ENCODE measurements at regions not wholly inside any gene's neighbourhood (a gene's known extent, or its start where the extent isn't known, plus 50 kb on each side); places are given as distances from the start of the nearest gene placed in this dataset.

DNA sequence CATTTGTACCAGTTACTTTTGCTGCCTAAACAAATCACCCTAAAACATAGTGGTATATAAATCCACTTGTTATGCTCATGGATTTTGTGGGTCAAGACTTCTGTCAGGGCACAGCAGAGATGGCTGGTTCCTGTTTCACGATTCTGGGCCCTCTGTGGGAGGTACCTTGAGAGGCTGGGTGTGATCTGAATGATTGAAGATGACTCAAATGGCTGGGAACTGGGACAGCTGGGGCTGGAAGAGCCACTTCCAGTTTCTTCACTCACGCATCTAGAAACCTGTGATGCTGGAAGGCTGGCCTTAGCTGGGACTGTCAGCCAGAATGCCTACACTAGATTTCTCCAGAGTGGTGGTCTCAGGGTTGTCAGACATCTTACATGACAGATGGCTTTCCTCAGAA, 88.1 kb downstream of the KIF4B start:
- DNase-seq (ENCODE audit: low read depth): no peak
- no peak overlapping the region for H3K4me3 ChIP-seq (ENCODE audit: low read depth, low read length)
- no peaks in the 10 kb centered on the region for H3K27me3 ChIP-seq (ENCODE audit: control insufficient read depth, insufficient read depth, low read length)
- H3K36me3 ChIP-seq (ENCODE audit: control insufficient read depth, insufficient read depth, low read length): no peaks in the 10 kb centered on the region
- FAIRE-seq: no peak
- TF ChIP-seq, protein P1, sequence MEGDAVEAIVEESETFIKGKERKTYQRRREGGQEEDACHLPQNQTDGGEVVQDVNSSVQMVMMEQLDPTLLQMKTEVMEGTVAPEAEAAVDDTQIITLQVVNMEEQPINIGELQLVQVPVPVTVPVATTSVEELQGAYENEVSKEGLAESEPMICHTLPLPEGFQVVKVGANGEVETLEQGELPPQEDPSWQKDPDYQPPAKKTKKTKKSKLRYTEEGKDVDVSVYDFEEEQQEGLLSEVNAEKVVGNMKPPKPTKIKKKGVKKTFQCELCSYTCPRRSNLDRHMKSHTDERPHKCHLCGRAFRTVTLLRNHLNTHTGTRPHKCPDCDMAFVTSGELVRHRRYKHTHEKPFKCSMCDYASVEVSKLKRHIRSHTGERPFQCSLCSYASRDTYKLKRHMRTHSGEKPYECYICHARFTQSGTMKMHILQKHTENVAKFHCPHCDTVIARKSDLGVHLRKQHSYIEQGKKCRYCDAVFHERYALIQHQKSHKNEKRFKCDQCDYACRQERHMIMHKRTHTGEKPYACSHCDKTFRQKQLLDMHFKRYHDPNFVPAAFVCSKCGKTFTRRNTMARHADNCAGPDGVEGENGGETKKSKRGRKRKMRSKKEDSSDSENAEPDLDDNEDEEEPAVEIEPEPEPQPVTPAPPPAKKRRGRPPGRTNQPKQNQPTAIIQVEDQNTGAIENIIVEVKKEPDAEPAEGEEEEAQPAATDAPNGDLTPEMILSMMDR (IDR thresholded peaks at IDR 0.05; ENCODE audit: insufficient read depth, low read length, severe bottlenecking): no peak

DNA sequence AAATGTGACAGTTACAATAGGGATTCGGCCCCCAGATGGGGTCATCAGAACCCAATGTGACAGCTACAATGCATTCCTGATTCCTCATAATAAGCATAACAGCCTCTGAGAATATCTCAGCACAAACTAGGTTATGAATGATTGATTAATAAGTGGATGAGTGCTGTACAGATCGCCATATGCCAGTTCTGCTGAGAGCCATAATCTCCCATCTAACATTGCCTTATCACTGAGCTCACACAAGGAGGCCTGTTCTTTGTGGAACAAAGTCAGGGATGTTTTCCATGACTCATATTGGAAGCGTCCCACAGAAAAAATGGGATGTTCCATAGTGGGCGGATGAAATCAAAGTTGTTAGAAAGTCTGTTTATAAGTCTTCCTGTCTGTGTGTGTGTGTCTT, 89.6 kb downstream of the KIF4B start:
- Histone ChIP-seq H3K36me3 (ENCODE audit: control insufficient read depth, insufficient read depth, low read length) (no peaks in the 10 kb centered on the region), H3K4me3 (ENCODE audit: low read depth, low read length) (no peak overlapping the region), H3K27me3 (ENCODE audit: control insufficient read depth, insufficient read depth, low read length) (no peaks in the 10 kb centered on the region)
- FAIRE-seq (no peak), DNase-seq (ENCODE audit: low read depth) (no peak)
- TF ChIP-seq, protein P1 (IDR thresholded peaks at IDR 0.05; ENCODE audit: insufficient read depth, low read length, severe bottlenecking): no peak

DNA sequence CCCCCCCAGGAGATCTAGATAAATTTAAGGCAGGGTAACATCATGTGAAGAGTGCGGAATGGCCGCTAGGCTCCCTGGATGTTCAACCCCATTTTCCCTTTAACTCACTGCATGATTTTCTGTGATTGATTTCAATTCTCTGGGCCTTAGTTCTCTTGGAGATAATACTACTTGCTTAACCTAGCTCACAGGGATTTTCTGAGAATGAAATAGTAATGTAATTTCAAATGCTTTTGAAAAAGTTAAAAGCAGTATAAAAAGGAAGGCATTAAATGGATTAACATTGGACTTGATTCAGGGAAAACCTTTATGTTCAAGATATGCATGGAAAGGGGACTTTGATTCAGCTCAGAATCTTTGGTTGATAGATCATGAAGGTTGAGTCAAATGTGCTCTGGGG, 90.9 kb downstream of the KIF4B start:
- no peak for FAIRE-seq

DNA sequence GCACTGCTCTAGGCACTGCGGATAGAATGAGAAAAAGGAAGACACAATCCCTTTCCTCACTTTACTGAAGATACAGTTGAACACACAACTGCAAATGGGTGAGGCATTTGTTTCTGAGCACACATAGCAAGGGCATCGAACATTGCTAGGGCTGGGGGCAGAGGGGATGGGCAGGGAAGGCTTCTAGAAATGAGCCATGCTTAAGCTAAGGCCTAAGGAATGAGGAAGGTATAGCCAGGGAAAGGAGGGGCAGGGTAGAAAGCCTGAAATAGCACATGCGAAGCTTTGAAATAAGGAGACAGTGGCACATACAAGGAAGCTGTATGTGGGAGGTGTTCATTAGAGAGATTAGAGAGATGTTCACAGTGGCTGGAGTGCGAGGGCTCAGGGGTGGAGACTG, 92.7 kb downstream of the KIF4B start:
- FAIRE-seq (no peak), DNase-seq (ENCODE audit: low read depth) (peak; percentile 41)
- no peak overlapping the region for H3K4me3 ChIP-seq (ENCODE audit: low read depth, low read length)
- no peaks in the 10 kb centered on the region for H3K27me3 ChIP-seq (ENCODE audit: control insufficient read depth, insufficient read depth, low read length)
- H3K36me3 ChIP-seq (ENCODE audit: control insufficient read depth, insufficient read depth, low read length): no peaks in the 10 kb centered on the region
- TF ChIP-seq, protein P1 (IDR thresholded peaks at IDR 0.05; ENCODE audit: insufficient read depth, low read length, severe bottlenecking): no peak

More for the DNA sequence above, 90.9 kb downstream of the KIF4B start:
- DNase-seq (ENCODE audit: low read depth): no peak
- no peaks in the 10 kb centered on the region for H3K27me3 ChIP-seq (ENCODE audit: control insufficient read depth, insufficient read depth, low read length)
- TF ChIP-seq, protein P1 (IDR thresholded peaks at IDR 0.05; ENCODE audit: insufficient read depth, low read length, severe bottlenecking): no peak
- no peaks in the 10 kb centered on the region for H3K36me3 ChIP-seq (ENCODE audit: control insufficient read depth, insufficient read depth, low read length)
- no peak overlapping the region for H3K4me3 ChIP-seq (ENCODE audit: low read depth, low read length)

- no peaks in the 10 kb centered on the region for H3K36me3 ChIP-seq (ENCODE audit: control insufficient read depth, insufficient read depth, low read length)
- DNase-seq (ENCODE audit: low read depth) (no peak), FAIRE-seq (no peak)
- no peaks in the 10 kb centered on the region for H3K27me3 ChIP-seq (ENCODE audit: control insufficient read depth, insufficient read depth, low read length)
- TF ChIP-seq, protein P1 (IDR thresholded peaks at IDR 0.05; ENCODE audit: insufficient read depth, low read length, severe bottlenecking): no peak
- H3K4me3 ChIP-seq (ENCODE audit: low read depth, low read length): no peak overlapping the region
These were observed 100.3 kb downstream of the KIF4B start for GRCh38 chr5:155113888-155114287.

DNA sequence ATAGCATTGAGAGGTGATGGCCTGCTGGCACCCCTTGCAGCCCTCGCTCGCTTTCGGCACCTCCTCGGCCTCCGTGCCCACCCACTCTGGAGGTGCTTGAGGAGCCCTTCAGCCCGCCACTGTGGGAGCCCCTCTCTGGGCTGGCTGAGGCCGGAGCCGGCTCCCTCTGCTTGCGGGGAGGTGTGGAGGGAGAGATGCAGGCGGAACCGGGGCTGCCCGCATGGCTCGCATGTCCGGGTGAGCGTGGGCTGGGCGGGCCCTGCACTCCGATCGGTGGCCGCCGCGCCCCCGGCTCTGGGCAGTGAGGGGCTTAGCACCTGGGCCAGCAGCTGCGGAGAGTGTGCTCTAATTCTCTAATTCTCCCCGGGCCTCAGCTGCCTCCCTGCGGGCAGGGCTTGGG, 101.1 kb downstream of the KIF4B start:
- no peaks in the 10 kb centered on the region for H3K27me3 ChIP-seq (ENCODE audit: control insufficient read depth, insufficient read depth, low read length)
- no peak for DNase-seq (ENCODE audit: low read depth)
- no peak for FAIRE-seq

More for the DNA sequence above, 101.1 kb downstream of the KIF4B start:
- Histone ChIP-seq H3K36me3 (ENCODE audit: control insufficient read depth, insufficient read depth, low read length) (no peaks in the 10 kb centered on the region), H3K4me3 (ENCODE audit: low read depth, low read length) (no peak overlapping the region)
- TF ChIP-seq, protein P1 (IDR thresholded peaks at IDR 0.05; ENCODE audit: insufficient read depth, low read length, severe bottlenecking): no peak

Measured in bronchial epithelial cell (primary cell).